ENCODE measurements at regions not wholly inside any gene's neighbourhood (a gene's known extent, or its start where the extent isn't known, plus 50 kb on each side); places are given as distances from the start of the nearest gene placed in this dataset.

DNA sequence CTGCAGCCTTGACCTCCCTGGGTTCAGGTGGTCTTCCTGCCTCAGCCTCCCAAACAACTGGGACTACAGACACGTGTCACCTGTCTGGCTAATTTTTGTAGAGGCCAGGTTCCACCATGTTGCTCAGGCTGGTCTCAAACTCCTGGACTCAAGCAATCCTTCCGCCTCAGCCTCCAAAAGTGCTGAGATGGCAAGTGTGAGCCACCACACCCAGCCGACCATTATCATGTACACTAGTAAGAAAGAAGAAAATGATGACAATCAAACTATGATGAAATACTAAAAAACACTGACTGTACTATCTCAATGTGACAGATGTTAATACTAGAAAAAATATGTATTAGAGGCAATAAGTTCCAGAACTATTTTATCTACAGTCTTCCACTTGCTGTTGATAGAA, 420.9 kb downstream of the TRIB2 start:
- in situ Hi-C loops (cut with HindIII; ENCODE audit: low sequenced_read_pairs) = no loop called here
- TF ChIP-seq, protein P1, sequence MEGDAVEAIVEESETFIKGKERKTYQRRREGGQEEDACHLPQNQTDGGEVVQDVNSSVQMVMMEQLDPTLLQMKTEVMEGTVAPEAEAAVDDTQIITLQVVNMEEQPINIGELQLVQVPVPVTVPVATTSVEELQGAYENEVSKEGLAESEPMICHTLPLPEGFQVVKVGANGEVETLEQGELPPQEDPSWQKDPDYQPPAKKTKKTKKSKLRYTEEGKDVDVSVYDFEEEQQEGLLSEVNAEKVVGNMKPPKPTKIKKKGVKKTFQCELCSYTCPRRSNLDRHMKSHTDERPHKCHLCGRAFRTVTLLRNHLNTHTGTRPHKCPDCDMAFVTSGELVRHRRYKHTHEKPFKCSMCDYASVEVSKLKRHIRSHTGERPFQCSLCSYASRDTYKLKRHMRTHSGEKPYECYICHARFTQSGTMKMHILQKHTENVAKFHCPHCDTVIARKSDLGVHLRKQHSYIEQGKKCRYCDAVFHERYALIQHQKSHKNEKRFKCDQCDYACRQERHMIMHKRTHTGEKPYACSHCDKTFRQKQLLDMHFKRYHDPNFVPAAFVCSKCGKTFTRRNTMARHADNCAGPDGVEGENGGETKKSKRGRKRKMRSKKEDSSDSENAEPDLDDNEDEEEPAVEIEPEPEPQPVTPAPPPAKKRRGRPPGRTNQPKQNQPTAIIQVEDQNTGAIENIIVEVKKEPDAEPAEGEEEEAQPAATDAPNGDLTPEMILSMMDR (IDR thresholded peaks at IDR 0.05; ENCODE audit: low read depth, low read length) = no peak
- DNase-seq (ENCODE audit: low read depth, low spot score) = no peak
- H3K4me3 ChIP-seq (ENCODE audit: low read depth, low read length) = no peak overlapping the region

DNA sequence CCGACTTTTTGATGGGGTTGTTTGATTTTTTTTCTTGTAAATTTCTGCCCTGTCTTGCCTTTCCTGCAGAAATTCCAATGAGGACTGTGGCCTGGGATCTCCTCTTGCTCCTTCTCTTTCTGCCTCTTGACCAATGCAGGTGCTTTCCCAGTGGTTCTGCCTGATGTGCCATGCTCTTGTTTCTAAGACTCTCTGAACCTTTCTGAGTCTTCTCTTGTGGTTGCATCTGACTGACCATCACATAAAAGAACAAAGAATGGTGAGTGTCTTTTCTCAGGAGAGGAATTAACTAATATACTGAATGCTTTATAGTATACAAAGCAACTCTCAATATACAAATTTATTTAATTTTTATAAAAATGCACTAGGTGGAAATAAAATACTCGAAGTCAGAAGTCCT, 424.6 kb downstream of the TRIB2 start:
- no peak overlapping the region for H3K4me3 ChIP-seq (ENCODE audit: low read depth, low read length)
- in situ Hi-C loops (cut with HindIII; ENCODE audit: low sequenced_read_pairs) = no loop called here
- TF ChIP-seq, protein P1 (IDR thresholded peaks at IDR 0.05; ENCODE audit: low read depth, low read length) = no peak
- DNase-seq (ENCODE audit: low read depth, low spot score) = no peak

DNA sequence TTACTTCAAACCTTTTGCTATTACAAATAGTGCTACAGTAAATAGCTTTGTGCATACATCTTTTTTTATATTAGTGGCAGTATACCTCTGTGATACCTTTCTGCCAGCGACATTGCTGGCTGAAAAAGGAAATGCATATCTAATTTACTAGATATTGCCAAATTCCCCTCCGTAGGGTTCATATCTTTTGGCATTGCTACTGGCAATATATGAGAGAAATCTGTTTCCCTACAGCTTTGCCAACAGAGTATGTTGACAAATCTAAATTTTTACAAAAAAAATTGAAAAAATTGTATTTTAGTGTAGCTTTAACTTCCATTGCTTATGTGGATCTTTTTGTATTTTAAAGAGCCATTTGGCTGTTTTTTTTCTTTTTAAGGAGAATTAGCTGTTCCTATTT, 426.7 kb downstream of the TRIB2 start:
- in situ Hi-C loops (cut with HindIII; ENCODE audit: low sequenced_read_pairs) = no loop called here
- H3K4me3 ChIP-seq (ENCODE audit: low read depth, low read length) = no peak overlapping the region
- TF ChIP-seq, protein P1 (IDR thresholded peaks at IDR 0.05; ENCODE audit: low read depth, low read length) = no peak
- DNase-seq (ENCODE audit: low read depth, low spot score) = no peak

DNA sequence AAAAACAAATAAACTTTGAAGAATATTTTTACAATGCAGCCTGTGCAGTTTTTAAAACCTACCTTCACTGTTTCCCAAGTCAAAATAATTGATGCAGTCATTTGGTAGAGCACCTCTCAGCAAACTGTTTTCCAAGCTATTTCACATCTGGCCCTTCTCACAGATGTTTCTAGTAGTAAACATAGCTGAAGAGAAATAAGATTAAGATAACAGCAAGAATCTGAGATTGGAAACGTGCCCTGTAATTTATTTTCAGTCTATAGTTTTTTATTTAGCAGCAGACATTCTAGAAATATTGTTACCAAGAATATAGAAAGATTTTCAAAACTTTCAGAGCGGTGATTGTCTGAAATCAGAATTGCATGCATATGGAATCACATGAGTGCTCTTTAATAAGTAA, 440.2 kb downstream of the TRIB2 start:
- TF ChIP-seq, protein P1 (IDR thresholded peaks at IDR 0.05; ENCODE audit: low read depth, low read length) = no peak
- DNase-seq (ENCODE audit: low read depth, low spot score) = no peak
- H3K4me3 ChIP-seq (ENCODE audit: low read depth, low read length) = no peak overlapping the region
- in situ Hi-C loops (cut with HindIII; ENCODE audit: low sequenced_read_pairs) = no loop called here

DNA sequence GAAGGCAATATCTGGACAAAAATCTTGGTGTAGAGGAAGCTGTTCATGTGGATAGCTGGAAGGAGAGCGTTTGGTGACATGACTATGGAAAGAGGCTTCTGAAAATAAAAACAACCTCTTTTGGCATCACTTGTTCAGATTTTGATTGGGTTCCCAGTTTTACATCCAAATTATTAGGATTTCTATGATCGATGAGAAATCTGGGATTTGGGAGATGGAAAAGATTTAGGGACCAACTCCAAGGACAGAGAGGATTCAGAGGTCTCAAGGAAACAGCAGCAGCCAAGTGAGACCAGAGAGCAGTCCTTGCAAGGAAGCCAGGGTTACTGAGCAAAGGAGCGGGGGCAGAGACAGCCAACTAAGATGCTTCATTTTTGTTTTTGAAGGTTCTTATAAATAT, 441.7 kb downstream of the TRIB2 start:
- TF ChIP-seq, protein P1 (IDR thresholded peaks at IDR 0.05; ENCODE audit: low read depth, low read length) = no peak
- no peak for DNase-seq (ENCODE audit: low read depth, low spot score)
- H3K4me3 ChIP-seq (ENCODE audit: low read depth, low read length) = no peak overlapping the region
- in situ Hi-C loops (cut with HindIII; ENCODE audit: low sequenced_read_pairs) = no loop called here

DNA sequence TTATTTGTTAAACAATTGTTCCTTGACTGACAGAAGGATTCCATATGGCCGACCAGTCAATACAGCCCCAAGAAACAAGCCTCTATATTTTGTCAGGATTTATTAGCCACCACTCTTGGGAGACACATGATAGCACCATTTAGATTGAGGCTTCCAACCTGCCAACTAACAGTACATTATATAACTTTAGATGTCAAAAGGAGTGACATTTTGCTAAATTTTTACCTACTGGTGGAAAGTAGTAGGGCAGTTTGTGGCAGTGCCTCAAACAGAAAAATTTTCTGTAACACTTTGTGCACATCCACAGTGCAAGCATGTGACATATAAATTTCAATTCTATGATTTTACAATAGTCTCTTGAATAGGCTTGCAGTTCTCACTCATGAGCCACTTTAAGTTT, 464.0 kb downstream of the TRIB2 start:
- no peak overlapping the region for H3K4me3 ChIP-seq (ENCODE audit: low read depth, low read length)
- in situ Hi-C loops (cut with HindIII; ENCODE audit: low sequenced_read_pairs) = no loop called here
- TF ChIP-seq, protein P1 (IDR thresholded peaks at IDR 0.05; ENCODE audit: low read depth, low read length) = no peak
- DNase-seq (ENCODE audit: low read depth, low spot score) = no peak

DNA sequence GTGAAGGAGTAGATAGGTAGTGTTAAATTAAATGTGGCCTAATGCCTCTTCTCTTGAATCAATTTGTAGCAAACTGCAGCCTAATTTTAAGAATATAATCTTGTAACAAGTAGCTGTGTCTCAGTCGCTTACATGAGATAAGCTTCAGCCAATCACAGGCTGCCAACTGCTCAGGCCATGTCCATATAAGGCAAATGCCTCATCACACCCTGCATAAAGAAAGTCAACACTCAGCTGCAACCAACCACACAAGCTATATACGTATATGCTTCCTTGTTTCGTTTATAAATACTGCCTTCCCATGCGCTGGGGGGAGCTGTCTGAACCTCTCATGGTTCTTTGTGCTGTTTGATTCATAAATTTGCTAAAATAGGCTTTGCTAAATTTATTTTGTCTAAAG, 476.3 kb downstream of the TRIB2 start:
- peak; percentile 16 for DNase-seq (ENCODE audit: low read depth, low spot score)
- H3K4me3 ChIP-seq (ENCODE audit: low read depth, low read length) = no peak overlapping the region
- TF ChIP-seq, protein P1 (IDR thresholded peaks at IDR 0.05; ENCODE audit: low read depth, low read length) = no peak
- in situ Hi-C loops (cut with HindIII; ENCODE audit: low sequenced_read_pairs) = no loop called here

Data from astrocyte of the spinal cord (primary cell).